MM.1S (cell line): ENCODE measurements at regions not wholly inside any gene's neighbourhood (a gene's known extent, or its start where the extent isn't known, plus 50 kb on each side); places are given as distances from the start of the nearest gene placed in this dataset.

Source experiments
- DNase-seq: peaks from one replicate; pipeline ENCODE4 v3.0.0-alpha.2; 2015
- H2AFZ ChIP-seq: fragments of 300-600 bp; sonication (generic); 2 replicates; pipeline ENCODE4 v1.6.0; 2016; ENCODE audit warnings: antibody characterized with exemption, low read length
- H3F3A ChIP-seq: fragments of 300-600 bp; sonication (generic); 2 replicates; pipeline ENCODE4 v1.6.1; 2016; ENCODE audit warnings: mild to moderate bottlenecking, antibody characterized with exemption, low read length, moderate library complexity, mixed read lengths; ENCODE audit not compliant: insufficient read depth
- H3K27ac ChIP-seq: fragments of 300-600 bp; sonication (generic); 2 replicates; pipeline ENCODE4 v1.5.1; 2016; ENCODE audit warnings: mild to moderate bottlenecking, low read length
- H3K27me3 ChIP-seq: fragments of 300-600 bp; sonication (generic); replicated peaks from 2 replicates; pipeline ENCODE4 v1.6.0; 2016; ENCODE audit warnings: low read length; ENCODE audit not compliant: insufficient read depth
- H3K36me3 ChIP-seq: fragments of 300-600 bp; sonication (generic); replicated peaks from 2 replicates; pipeline ENCODE4 v1.6.1; 2016; ENCODE audit warnings: mild to moderate bottlenecking, low read length, mixed read lengths; ENCODE audit not compliant: insufficient read depth
- H3K4me1 ChIP-seq: fragments of 300-600 bp; sonication (generic); 2 replicates; pipeline ENCODE4 v1.6.1; 2016; ENCODE audit warnings: low read length, mixed read lengths
- H3K4me2 ChIP-seq: fragments of 300-600 bp; sonication (generic); 2 replicates; pipeline ENCODE4 v1.6.0; 2016; ENCODE audit warnings: low read depth, low read length
- H3K4me3 ChIP-seq: fragments of 300-600 bp; sonication (generic); 2 replicates; pipeline ENCODE4 v1.5.1; 2016; ENCODE audit warnings: low read length, mixed read lengths
- H3K79me2 ChIP-seq: fragments of 300-600 bp; sonication (generic); 2 replicates; pipeline ENCODE4 v1.6.1; 2016; ENCODE audit warnings: mixed run types, low read length, mixed read lengths
- H3K9ac ChIP-seq: fragments of 300-600 bp; sonication (generic); 2 replicates; pipeline ENCODE4 v1.6.1; 2016; ENCODE audit warnings: low read length, mixed read lengths
- H3K9me2 ChIP-seq: fragments of 300-600 bp; sonication (generic); replicated peaks from 2 replicates; pipeline ENCODE4 v1.6.1; 2016; ENCODE audit warnings: mild to moderate bottlenecking, low read length, mixed read lengths; ENCODE audit not compliant: insufficient read depth
- H3K9me3 ChIP-seq: fragments of 300-600 bp; sonication (generic); replicated peaks from 2 replicates; pipeline ENCODE4 v1.6.1; 2016; ENCODE audit warnings: mild to moderate bottlenecking, low read length, mixed read lengths; ENCODE audit not compliant: insufficient read depth
- H4K20me1 ChIP-seq: fragments of 300-600 bp; sonication (generic); 2 replicates; pipeline ENCODE4 v1.6.1; 2016; ENCODE audit warnings: mild to moderate bottlenecking, low read length, moderate library complexity, mixed read lengths; ENCODE audit not compliant: insufficient read depth
- CTCF ChIP-seq: fragments of 300-600 bp; sonication (generic); IDR thresholded peaks from 2 replicates; pipeline ENCODE4 v1.5.1; 2016; ENCODE audit warnings: antibody characterized with exemption, low read length, mixed read lengths
- EZH2 ChIP-seq: fragments of 300-600 bp; sonication (generic); optimal IDR thresholded peaks from 2 replicates; pipeline ENCODE3; 2017; ENCODE audit warnings: low read depth, mild to moderate bottlenecking, antibody characterized with exemption, low read length, mixed read lengths
- EZH2phosphoT487 ChIP-seq: fragments of 300-600 bp; sonication (generic); IDR thresholded peaks from 2 replicates; pipeline ENCODE4 v1.6.1; 2018; ENCODE audit warnings: antibody characterized with exemption, low read length

GRCh38 chr9:107750741-107751566, 261.4 kb upstream of the KLF4 start:
- Histone ChIP-seq H3K79me2 (no peaks in the 10 kb centered on the region), H3K4me1 (no peaks in the 10 kb centered on the region), H4K20me1 (no peaks in the 10 kb centered on the region), H3F3A (no peaks in the 10 kb centered on the region), H3K4me3 (no peak overlapping the region), H3K36me3 (no peaks in the 10 kb centered on the region), H3K9me2 (no peaks in the 10 kb centered on the region), H2AFZ (no peak overlapping the region), H3K4me2 (no peak overlapping the region), H3K9ac (no peak overlapping the region), H3K27ac (no peak overlapping the region), H3K27me3 (no peaks in the 10 kb centered on the region), H3K9me3 (no peaks in the 10 kb centered on the region)
- TF ChIP-seq EZH2phosphoT487, result no peak
- TF ChIP-seq CTCF, result no peak
- no peak for TF ChIP-seq EZH2
- DNase-seq, result no peak

GRCh38 chr9:107749787-107750444, 260.3 kb upstream of the KLF4 start:
- Histone ChIP-seq H3K9me3 (no peaks in the 10 kb centered on the region), H2AFZ (no peak overlapping the region), H3K9ac (no peak overlapping the region), H3K36me3 (no peaks in the 10 kb centered on the region), H3K9me2 (no peaks in the 10 kb centered on the region), H3K27ac (no peak overlapping the region), H3K4me1 (no peaks in the 10 kb centered on the region), H4K20me1 (no peaks in the 10 kb centered on the region), H3K79me2 (no peaks in the 10 kb centered on the region), H3K4me3 (no peak overlapping the region), H3F3A (no peaks in the 10 kb centered on the region), H3K27me3 (no peaks in the 10 kb centered on the region), H3K4me2 (no peak overlapping the region)
- no peak for DNase-seq
- TF ChIP-seq CTCF (no peak), EZH2 (no peak), EZH2phosphoT487 (no peak)

GRCh38 chr9:107744873-107745272, 255.3 kb upstream of the KLF4 start:
- H3K79me2 ChIP-seq, result no peaks in the 10 kb centered on the region
- H3K27ac ChIP-seq, result no peak overlapping the region
- H2AFZ ChIP-seq, result no peak overlapping the region
- no peak for DNase-seq
- TF ChIP-seq EZH2phosphoT487 (no peak), CTCF (no peak), EZH2 (no peak)
- H3K9me3 ChIP-seq, result no peaks in the 10 kb centered on the region
- no peak overlapping the region for H3K4me2 ChIP-seq
- H3K27me3 ChIP-seq, result no peaks in the 10 kb centered on the region
- no peak overlapping the region for H3K4me3 ChIP-seq
- H3K9me2 ChIP-seq, result no peaks in the 10 kb centered on the region
- H4K20me1 ChIP-seq, result no peaks in the 10 kb centered on the region
- no peaks in the 10 kb centered on the region for H3F3A ChIP-seq
- no peak overlapping the region for H3K9ac ChIP-seq
- H3K4me1 ChIP-seq, result no peaks in the 10 kb centered on the region
- H3K36me3 ChIP-seq, result no peaks in the 10 kb centered on the region
